IMR-90 (cell line): ENCODE measurements at regions not wholly inside any gene's neighbourhood (a gene's known extent, or its start where the extent isn't known, plus 50 kb on each side); places are given as distances from the start of the nearest gene placed in this dataset.
A peak's percentile ranks its signal among the peaks of the same experiment; 100 is the strongest.

Source experiments
- CEBPB ChIP-seq: IDR thresholded peaks from 2 replicates; pipeline ENCODE4 v1.6.1; 2012; ENCODE audit warnings: low read depth, low read length, improper control_type of control experiment
- FOS ChIP-seq: fragments of 150-350 bp; IDR thresholded peaks from 2 replicates; pipeline ENCODE4 v1.6.1; 2016; ENCODE audit warnings: low read depth, low read length
- MAFK ChIP-seq: IDR thresholded peaks from 2 replicates; pipeline ENCODE4 v1.6.1; 2012; ENCODE audit warnings: low read depth, low read length, improper control_type of control experiment
- MAZ ChIP-seq: IDR thresholded peaks from 2 replicates; pipeline ENCODE4 v1.6.1; 2012; ENCODE audit warnings: low read depth, mild to moderate bottlenecking, low read length, improper control_type of control experiment, moderate library complexity, borderline replicate concordance
- MXI1 ChIP-seq: IDR thresholded peaks from 2 replicates; pipeline ENCODE4 v1.6.1; 2012; ENCODE audit warnings: low read depth, mild to moderate bottlenecking, low read length, moderate library complexity, borderline replicate concordance
- NFE2L2 ChIP-seq: fragments of 150-350 bp; IDR thresholded peaks from 2 replicates; pipeline ENCODE4 v1.6.1; 2016; ENCODE audit warnings: low read depth, mild to moderate bottlenecking, low read length
- POLR2A ChIP-seq: IDR thresholded peaks from 2 replicates; pipeline ENCODE4 v1.6.1; 2012; ENCODE audit warnings: mild to moderate bottlenecking, low read depth, low read length
- RAD21 ChIP-seq: IDR thresholded peaks from 2 replicates; pipeline ENCODE4 v1.6.1; 2012; ENCODE audit warnings: low read length, improper control_type of control experiment
- RCOR1 ChIP-seq: IDR thresholded peaks from 2 replicates; pipeline ENCODE4 v1.6.1; 2012; ENCODE audit warnings: mild to moderate bottlenecking, low read length, improper control_type of control experiment; ENCODE audit not compliant: insufficient replicate concordance
- RFX5 ChIP-seq: IDR thresholded peaks from 2 replicates; pipeline ENCODE4 v1.8.0; 2012; ENCODE audit warnings: low read depth, mild to moderate bottlenecking, low read length, moderate library complexity
- TF ChIP-seq, protein P1 (sequence below): conservative IDR thresholded peaks from 2 replicates; pipeline ENCODE4 v1.5.1; 2012; ENCODE audit warnings: mild to moderate bottlenecking, low read depth, low read length, improper control_type of control experiment
- TF ChIP-seq, protein P2 (sequence below): fragments of 150-350 bp; IDR thresholded peaks from 2 replicates; pipeline ENCODE4 v1.6.1; 2017; ENCODE audit warnings: mild to moderate bottlenecking, antibody characterized with exemption, low read length, low read depth

DNA sequence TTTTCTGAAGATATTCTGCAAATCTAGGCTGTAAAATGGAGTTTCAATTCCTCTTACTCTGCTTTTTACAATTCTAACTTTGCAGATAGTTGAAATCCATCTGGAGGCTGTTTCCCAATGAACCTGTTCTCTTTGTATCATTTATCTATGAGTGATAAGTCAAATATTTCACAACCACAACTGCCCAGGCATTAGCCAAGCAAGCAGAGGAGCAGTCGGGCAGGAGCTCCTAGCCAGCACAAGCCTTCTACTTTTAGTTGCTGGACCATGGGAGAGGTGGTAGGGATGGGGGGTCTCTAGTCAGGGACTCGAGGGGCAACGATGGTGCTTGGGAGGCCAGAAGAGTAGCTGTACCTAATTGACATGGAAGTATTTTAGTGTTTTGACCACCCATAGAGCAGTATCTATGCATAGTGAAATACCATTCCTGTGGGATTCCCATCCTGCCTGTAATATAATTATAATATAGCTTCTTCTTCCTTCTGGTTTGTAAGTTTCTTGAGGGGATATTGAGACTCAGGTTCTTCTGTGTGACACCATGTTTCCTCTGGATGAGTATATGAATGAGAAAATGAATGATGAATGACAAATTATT, 353.5 kb upstream of the IL12A start:
- TF ChIP-seq, protein P1, sequence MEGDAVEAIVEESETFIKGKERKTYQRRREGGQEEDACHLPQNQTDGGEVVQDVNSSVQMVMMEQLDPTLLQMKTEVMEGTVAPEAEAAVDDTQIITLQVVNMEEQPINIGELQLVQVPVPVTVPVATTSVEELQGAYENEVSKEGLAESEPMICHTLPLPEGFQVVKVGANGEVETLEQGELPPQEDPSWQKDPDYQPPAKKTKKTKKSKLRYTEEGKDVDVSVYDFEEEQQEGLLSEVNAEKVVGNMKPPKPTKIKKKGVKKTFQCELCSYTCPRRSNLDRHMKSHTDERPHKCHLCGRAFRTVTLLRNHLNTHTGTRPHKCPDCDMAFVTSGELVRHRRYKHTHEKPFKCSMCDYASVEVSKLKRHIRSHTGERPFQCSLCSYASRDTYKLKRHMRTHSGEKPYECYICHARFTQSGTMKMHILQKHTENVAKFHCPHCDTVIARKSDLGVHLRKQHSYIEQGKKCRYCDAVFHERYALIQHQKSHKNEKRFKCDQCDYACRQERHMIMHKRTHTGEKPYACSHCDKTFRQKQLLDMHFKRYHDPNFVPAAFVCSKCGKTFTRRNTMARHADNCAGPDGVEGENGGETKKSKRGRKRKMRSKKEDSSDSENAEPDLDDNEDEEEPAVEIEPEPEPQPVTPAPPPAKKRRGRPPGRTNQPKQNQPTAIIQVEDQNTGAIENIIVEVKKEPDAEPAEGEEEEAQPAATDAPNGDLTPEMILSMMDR, result no peak
- no peak for TF ChIP-seq NFE2L2
- TF ChIP-seq RCOR1, result peak; percentile 37
- TF ChIP-seq, protein P2, sequence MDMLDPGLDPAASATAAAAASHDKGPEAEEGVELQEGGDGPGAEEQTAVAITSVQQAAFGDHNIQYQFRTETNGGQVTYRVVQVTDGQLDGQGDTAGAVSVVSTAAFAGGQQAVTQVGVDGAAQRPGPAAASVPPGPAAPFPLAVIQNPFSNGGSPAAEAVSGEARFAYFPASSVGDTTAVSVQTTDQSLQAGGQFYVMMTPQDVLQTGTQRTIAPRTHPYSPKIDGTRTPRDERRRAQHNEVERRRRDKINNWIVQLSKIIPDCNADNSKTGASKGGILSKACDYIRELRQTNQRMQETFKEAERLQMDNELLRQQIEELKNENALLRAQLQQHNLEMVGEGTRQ, result no peak
- TF ChIP-seq MAFK, result no peak
- TF ChIP-seq MAZ, result no peak
- TF ChIP-seq CEBPB, result peak; percentile 86
- no peak for TF ChIP-seq POLR2A
- no peak for TF ChIP-seq FOS
- no peak for TF ChIP-seq RAD21
- TF ChIP-seq RFX5, result no peak
- no peak for TF ChIP-seq MXI1
